NB4 (cell line): ENCODE measurements at regions not wholly inside any gene's neighbourhood (a gene's known extent, or its start where the extent isn't known, plus 50 kb on each side); places are given as distances from the start of the nearest gene placed in this dataset.

Experiments
- CTCF ChIP-seq: IDR thresholded peaks from one replicate; pipeline ENCODE4 v1.5.1; 2012; ENCODE audit warnings: low read depth, low read length
- MAX ChIP-seq: IDR thresholded peaks from 2 replicates; pipeline ENCODE4 v1.6.1; 2011; ENCODE audit warnings: low read depth, low read length
- MYC ChIP-seq: IDR thresholded peaks from 2 replicates; pipeline ENCODE4 v1.6.1; 2011; ENCODE audit warnings: low read depth, low read length
- POLR2A ChIP-seq: IDR thresholded peaks from 2 replicates; pipeline ENCODE4 v1.6.1; 2011; ENCODE audit warnings: mild to moderate bottlenecking; ENCODE audit not compliant: insufficient read length; ENCODE audit errors: extremely low read depth

- TF ChIP-seq CTCF (no peak), MAX (no peak), MYC (no peak), POLR2A (no peak)
These were observed 148.8 kb upstream of the FREM1 start for GRCh38 chr9:15059003-15059402.
